ENCODE measurements at regions not wholly inside any gene's neighbourhood (a gene's known extent, or its start where the extent isn't known, plus 50 kb on each side); places are given as distances from the start of the nearest gene placed in this dataset.

GRCh38 chr2:226095058-226095457, 695.5 kb downstream of the NYAP2 start:
- Histone ChIP-seq H3K4me3 (ENCODE audit: low read depth, low read length, poor library complexity, severe bottlenecking) (no peak overlapping the region), H3K27ac (ENCODE audit: low read depth, low read length, poor library complexity, severe bottlenecking) (no peak overlapping the region), H3K27me3 (replicated peaks; ENCODE audit: insufficient read depth, low read depth, low read length, poor library complexity) (no peaks in the 10 kb centered on the region), H3K9me3 (ENCODE audit: low read depth, low read length, poor library complexity, severe bottlenecking) (peaks cover 14% of the 10 kb centered on the region), H3K36me3 (ENCODE audit: insufficient read depth, low read length, poor library complexity, severe bottlenecking) (no peaks in the 10 kb centered on the region), H3K4me1 (ENCODE audit: insufficient read depth, low read length, poor library complexity, severe bottlenecking) (no peaks in the 10 kb centered on the region)
- POLR2A ChIA-PET (ENCODE audit: low non-redundant PET): no interaction called here
- BruUV-seq (replicated peaks): no TSS peak
- TF ChIP-seq CTCF (conservative IDR thresholded peaks at IDR 0.05; ENCODE audit: low read depth, low read length): no peak
- TF ChIP-seq EZH2 (IDR thresholded peaks at IDR 0.05; ENCODE audit: borderline replicate concordance, low read depth, low read length, poor library complexity, severe bottlenecking): no peak
- intact Hi-C loops (cut with micrococcal nuclease; ENCODE audit: unreplicated experiment): no loop called here
- no peak for DNase-seq (ENCODE audit: low spot score)
- CTCF ChIA-PET: no interaction called here

- BruUV-seq (replicated peaks): no TSS peak
- CTCF ChIA-PET: no interaction called here
- POLR2A ChIA-PET (ENCODE audit: low non-redundant PET): no interaction called here
Observed at GRCh38 chr2:226093364-226093763, 693.9 kb downstream of the NYAP2 start.

GRCh38 chr2:226088366-226088674, 688.8 kb downstream of the NYAP2 start:
- Histone ChIP-seq H3K27me3 (replicated peaks; ENCODE audit: insufficient read depth, low read depth, low read length, poor library complexity) (no peaks in the 10 kb centered on the region), H3K9me3 (ENCODE audit: low read depth, low read length, poor library complexity, severe bottlenecking) (peaks cover 6% of the 10 kb centered on the region), H3K36me3 (ENCODE audit: insufficient read depth, low read length, poor library complexity, severe bottlenecking) (no peaks in the 10 kb centered on the region), H3K27ac (ENCODE audit: low read depth, low read length, poor library complexity, severe bottlenecking) (no peak overlapping the region), H3K4me3 (ENCODE audit: low read depth, low read length, poor library complexity, severe bottlenecking) (no peak overlapping the region), H3K4me1 (ENCODE audit: insufficient read depth, low read length, poor library complexity, severe bottlenecking) (no peaks in the 10 kb centered on the region)
- ChIA-PET POLR2A (ENCODE audit: low non-redundant PET) (no interaction called here), CTCF (no interaction called here)
- TF ChIP-seq CTCF (conservative IDR thresholded peaks at IDR 0.05; ENCODE audit: low read depth, low read length) (no peak), EZH2 (IDR thresholded peaks at IDR 0.05; ENCODE audit: borderline replicate concordance, low read depth, low read length, poor library complexity, severe bottlenecking) (no peak)
- DNase-seq (ENCODE audit: low spot score): no peak
- intact Hi-C loops (cut with micrococcal nuclease; ENCODE audit: unreplicated experiment): no loop called here
- no TSS peak for BruUV-seq (replicated peaks)

More at GRCh38 chr2:226093364-226093763, 693.9 kb downstream of the NYAP2 start:
- Histone ChIP-seq H3K36me3 (ENCODE audit: insufficient read depth, low read length, poor library complexity, severe bottlenecking) (no peaks in the 10 kb centered on the region), H3K4me1 (ENCODE audit: insufficient read depth, low read length, poor library complexity, severe bottlenecking) (no peaks in the 10 kb centered on the region), H3K27ac (ENCODE audit: low read depth, low read length, poor library complexity, severe bottlenecking) (no peak overlapping the region), H3K4me3 (ENCODE audit: low read depth, low read length, poor library complexity, severe bottlenecking) (no peak overlapping the region), H3K27me3 (replicated peaks; ENCODE audit: insufficient read depth, low read depth, low read length, poor library complexity) (no peaks in the 10 kb centered on the region), H3K9me3 (ENCODE audit: low read depth, low read length, poor library complexity, severe bottlenecking) (peaks cover 12% of the 10 kb centered on the region)
- TF ChIP-seq CTCF (conservative IDR thresholded peaks at IDR 0.05; ENCODE audit: low read depth, low read length) (no peak), EZH2 (IDR thresholded peaks at IDR 0.05; ENCODE audit: borderline replicate concordance, low read depth, low read length, poor library complexity, severe bottlenecking) (no peak)
- DNase-seq (ENCODE audit: low spot score): no peak
- intact Hi-C loops (cut with micrococcal nuclease; ENCODE audit: unreplicated experiment): no loop called here

All from A673 (cell line).